ENCODE measurements at regions not wholly inside any gene's neighbourhood (a gene's known extent, or its start where the extent isn't known, plus 50 kb on each side); places are given as distances from the start of the nearest gene placed in this dataset.

DNA sequence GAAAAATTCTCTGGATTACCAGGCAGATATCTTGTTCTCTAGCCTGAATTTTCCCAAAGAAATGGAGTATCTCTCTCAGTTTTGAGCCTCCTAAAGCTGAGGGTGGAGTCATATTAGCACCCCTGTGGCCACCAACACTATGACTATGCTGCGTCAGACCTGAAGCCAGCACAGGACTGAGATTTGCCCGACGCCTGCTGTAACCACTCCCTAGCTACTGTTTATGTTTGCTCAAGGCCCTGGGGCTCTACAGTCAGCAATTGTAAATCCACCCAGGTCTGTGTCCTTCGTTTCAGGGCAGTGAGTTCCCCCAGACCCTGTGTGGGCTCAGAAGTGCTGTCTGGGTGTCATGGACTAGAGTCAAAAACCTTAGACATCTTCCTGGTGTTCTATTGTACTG, 61.4 kb downstream of the ZXDA start:
- no peak for DNase-seq
- Mint-ChIP-seq H3K4me3 (no peak overlapping the region), H3K36me3 (peaks cover 8% of the 10 kb centered on the region)

DNA sequence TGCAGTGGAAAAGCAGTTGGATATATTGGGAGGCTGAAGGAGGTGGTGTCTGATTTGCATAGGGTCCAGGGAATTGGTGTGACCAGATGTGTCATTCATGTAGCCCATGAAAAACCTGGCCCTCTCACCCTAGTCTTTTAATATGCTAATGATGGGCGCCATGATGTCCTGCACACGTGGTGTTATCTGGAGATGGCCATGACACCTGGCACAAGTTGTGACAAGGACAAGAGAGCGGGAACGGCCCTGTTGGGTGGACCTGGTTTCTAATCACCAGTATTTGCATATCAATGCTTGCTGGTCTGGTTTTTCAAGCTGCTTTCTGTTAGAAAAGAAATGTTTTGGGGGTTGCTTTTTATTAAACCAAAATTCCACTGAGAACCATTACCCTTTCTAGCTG, 87.4 kb downstream of the ZXDA start:
- no peak for DNase-seq
- peaks cover 1% of the 10 kb centered on the region for H3K4me1 Mint-ChIP-seq
- H3K27me3 Mint-ChIP-seq: no peaks in the 10 kb centered on the region
- no peak overlapping the region for H3K4me3 Mint-ChIP-seq
- no peaks in the 10 kb centered on the region for H3K36me3 Mint-ChIP-seq
- H3K27ac Mint-ChIP-seq: no peak overlapping the region
- H3K9me3 Mint-ChIP-seq: no peaks in the 10 kb centered on the region

More for the DNA sequence above, 61.4 kb downstream of the ZXDA start:
- Mint-ChIP-seq H3K27me3 (no peaks in the 10 kb centered on the region), H3K9me3 (peaks cover 29% of the 10 kb centered on the region), H3K27ac (no peak overlapping the region), H3K4me1 (no peaks in the 10 kb centered on the region)

DNA sequence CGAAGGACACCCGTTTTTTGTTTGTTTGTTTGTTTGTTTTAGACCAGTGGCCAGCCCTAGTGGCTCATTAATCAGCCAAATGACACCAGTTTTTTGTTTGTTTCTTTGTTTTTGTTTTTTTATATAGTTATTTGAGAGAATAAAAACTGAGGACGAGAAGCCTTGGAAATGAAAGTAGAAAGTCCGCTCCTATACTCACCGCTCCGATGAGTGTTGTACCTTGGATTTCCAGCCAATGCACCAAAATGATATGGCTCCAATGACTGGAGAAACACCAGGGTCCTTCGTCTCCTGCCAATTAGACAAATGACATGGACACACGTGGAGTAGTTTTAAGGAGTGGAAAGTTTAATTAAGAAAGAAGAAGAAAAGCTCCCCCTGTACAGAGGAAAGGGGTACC, 87.9 kb downstream of the ZXDA start:
- H3K27me3 Mint-ChIP-seq: no peaks in the 10 kb centered on the region
- no peaks in the 10 kb centered on the region for H3K36me3 Mint-ChIP-seq
- peaks cover 1% of the 10 kb centered on the region for H3K4me1 Mint-ChIP-seq
- H3K27ac Mint-ChIP-seq: no peak overlapping the region
- no peak overlapping the region for H3K4me3 Mint-ChIP-seq
- DNase-seq: no peak
- no peaks in the 10 kb centered on the region for H3K9me3 Mint-ChIP-seq

DNA sequence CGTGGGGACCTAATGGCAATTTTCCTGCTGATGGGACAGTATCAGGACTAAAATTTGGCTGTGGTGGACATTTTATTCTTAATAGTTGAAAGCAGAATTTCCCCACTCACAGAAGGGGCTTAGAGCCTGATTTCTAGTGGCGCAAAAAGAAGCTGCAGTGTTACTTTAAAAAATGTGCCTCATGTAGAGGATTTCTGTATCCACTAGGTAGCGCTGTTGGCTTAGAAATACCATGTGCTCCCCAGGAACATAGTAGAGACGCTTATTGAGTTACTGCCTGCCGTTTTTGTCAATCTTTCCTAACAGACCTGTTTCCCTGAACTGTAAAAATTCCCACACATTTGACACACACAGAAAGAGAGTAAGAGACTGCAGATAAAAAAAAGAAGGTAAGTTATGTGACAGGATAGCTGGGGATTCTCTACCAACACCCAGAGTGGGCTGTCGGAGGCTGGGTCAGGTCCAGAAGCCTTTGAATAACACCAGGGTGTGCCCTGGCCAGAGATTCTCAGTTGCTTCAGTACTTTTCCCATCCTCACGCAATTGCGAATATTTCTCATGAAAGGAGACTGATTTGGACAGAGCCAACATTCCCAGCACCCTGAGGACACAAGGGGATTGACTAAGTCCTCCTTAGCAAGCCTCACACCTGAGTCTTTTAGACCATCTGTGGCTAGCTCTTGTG, 88.4 kb downstream of the ZXDA start:
- Mint-ChIP-seq H3K36me3 (no peaks in the 10 kb centered on the region), H3K9me3 (no peaks in the 10 kb centered on the region), H3K4me3 (no peak overlapping the region), H3K4me1 (peaks cover 1% of the 10 kb centered on the region), H3K27me3 (no peaks in the 10 kb centered on the region), H3K27ac (no peak overlapping the region)
- peak; percentile 3 for DNase-seq

DNA sequence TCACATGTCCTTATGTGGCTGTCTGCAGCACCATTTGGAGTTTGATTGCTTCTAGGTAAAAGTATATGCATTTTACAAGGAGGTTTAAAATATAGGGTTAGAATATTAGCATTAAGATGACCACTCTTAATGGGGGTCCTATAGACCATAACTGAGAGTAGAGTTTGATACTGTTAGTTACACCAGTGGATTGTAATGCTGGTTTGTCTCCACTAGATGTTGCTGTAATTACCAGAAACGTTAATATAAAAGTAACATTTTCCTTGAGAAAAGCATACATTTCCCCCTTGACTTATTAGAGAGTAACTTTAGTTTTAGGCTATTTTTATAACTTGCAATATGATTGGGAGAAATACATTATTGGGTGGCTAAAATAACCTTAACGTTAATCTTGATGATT, 93.0 kb downstream of the ZXDA start:
- Mint-ChIP-seq H3K9me3 (peaks cover 7% of the 10 kb centered on the region), H3K36me3 (no peaks in the 10 kb centered on the region), H3K27ac (no peak overlapping the region), H3K4me3 (no peak overlapping the region), H3K4me1 (peaks cover 1% of the 10 kb centered on the region), H3K27me3 (peaks cover 3% of the 10 kb centered on the region)
- DNase-seq: no peak

DNA sequence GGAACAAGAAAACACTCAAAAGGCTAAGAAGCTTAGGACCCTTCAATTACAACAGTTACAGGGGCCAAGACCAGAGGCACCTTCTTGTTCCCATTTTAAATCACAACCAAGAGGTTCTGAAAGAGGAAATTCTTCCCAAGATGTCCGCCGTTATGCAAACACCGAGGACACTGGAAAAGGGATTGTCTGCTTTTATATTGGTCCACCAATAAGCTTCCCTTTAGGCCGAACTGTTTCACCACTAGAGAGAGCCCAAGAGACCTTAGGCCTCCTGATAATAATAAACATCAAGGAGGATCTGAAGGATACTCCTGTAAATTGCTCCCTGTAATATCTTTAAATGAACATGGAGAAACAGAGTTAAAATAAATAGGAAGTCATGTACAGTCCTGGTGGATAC, 92.6 kb upstream of the NLRP2B start:
- no peaks in the 10 kb centered on the region for H3K9me3 Mint-ChIP-seq
- no peaks in the 10 kb centered on the region for H3K27me3 Mint-ChIP-seq
- H3K36me3 Mint-ChIP-seq: no peaks in the 10 kb centered on the region

DNA sequence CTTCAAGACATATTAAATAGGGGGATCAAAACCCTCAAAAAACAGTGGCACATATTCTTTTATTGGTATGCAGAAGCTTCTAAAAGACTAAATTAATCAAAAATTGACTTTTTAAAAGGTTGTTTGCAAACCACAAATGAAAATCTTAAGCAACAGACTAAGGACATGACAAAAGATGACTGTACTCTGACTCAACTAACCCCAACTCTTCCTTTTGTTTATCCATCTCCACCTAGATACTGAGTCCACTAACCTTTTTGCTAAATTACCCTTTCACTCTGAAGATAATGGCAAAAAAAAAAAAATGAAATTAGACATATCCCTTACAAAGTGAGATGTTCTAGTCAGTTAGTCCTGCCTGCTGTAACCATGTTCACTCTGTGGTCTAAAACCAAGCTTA, 91.6 kb upstream of the NLRP2B start:
- Mint-ChIP-seq H3K4me3 (no peak overlapping the region), H3K36me3 (no peaks in the 10 kb centered on the region), H3K27ac (no peak overlapping the region), H3K4me1 (no peaks in the 10 kb centered on the region), H3K9me3 (no peaks in the 10 kb centered on the region), H3K27me3 (no peaks in the 10 kb centered on the region)
- no peak for DNase-seq

More for the DNA sequence above, 92.6 kb upstream of the NLRP2B start:
- H3K4me1 Mint-ChIP-seq: no peaks in the 10 kb centered on the region
- no peak overlapping the region for H3K4me3 Mint-ChIP-seq
- no peak overlapping the region for H3K27ac Mint-ChIP-seq
- DNase-seq: no peak

DNA sequence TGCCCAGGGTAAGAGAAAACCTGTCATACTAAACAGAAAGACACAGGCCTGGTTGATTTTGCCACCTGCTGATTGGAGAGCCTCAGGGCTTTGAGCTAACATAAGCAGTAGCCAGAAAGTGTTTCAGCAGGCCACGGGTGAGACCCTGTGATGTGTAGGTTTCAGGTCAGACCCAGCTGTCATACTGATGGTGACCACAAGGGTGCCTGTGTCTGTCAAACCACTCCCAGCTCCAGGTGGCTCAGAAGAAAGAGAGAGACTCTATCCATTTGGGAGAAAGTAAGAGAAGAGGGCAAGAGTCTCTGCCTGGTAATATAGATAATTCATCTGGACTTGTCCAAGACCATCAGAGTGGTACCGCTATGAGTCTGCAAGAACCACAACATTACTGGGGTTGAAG, 72.8 kb upstream of the NLRP2B start:
- Mint-ChIP-seq H3K9me3 (peaks cover 10% of the 10 kb centered on the region), H3K36me3 (no peaks in the 10 kb centered on the region), H3K4me1 (no peaks in the 10 kb centered on the region), H3K27me3 (peaks cover 2% of the 10 kb centered on the region), H3K4me3 (no peak overlapping the region), H3K27ac (no peak overlapping the region)
- no peak for DNase-seq

DNA sequence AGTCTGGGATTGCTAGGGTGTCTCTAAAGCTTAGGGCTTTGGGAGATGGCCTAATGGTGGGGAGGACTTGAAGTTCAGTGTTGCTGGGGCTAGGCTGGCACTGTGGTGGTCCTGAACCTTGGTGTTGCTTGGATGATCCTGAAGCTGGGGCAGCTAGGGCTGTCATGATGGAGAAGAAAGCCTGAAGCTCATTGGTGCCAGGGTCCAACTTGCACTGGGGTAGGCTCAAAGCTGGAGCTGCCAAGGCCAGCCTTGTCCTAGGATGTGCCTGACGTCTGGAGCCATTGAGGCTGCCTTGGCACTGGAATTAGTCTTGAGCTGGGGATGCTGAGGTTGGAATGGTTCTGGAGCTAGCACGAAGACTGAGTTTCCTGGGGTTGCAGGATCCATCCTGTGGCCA, 61.0 kb upstream of the NLRP2B start:
- no peaks in the 10 kb centered on the region for H3K27me3 Mint-ChIP-seq
- no peaks in the 10 kb centered on the region for H3K36me3 Mint-ChIP-seq
- H3K27ac Mint-ChIP-seq: no peak overlapping the region
- no peak overlapping the region for H3K4me3 Mint-ChIP-seq
- no peaks in the 10 kb centered on the region for H3K4me1 Mint-ChIP-seq
- H3K9me3 Mint-ChIP-seq: no peaks in the 10 kb centered on the region
- DNase-seq: no peak

DNA sequence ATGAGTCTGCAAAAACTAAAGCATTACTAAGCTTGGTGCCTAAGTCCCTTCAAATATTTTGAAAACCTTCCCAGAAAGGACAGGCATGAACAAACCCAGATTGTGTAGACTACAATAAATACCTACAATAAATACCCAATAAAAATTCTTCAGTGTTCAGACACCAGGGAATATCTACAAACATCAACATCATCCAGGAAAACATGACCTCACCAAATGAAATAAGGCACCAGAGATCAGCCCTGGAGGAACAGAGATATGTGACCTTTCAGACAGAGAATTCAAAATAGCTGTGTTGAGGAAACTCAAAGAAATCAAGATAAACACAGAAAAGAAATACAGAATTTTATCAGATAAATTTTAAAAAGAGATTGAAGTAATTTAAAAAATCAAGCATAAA, 57.8 kb upstream of the NLRP2B start:
- no peaks in the 10 kb centered on the region for H3K27me3 Mint-ChIP-seq
- H3K27ac Mint-ChIP-seq: no peak overlapping the region
- DNase-seq: no peak
- no peaks in the 10 kb centered on the region for H3K36me3 Mint-ChIP-seq
- no peaks in the 10 kb centered on the region for H3K9me3 Mint-ChIP-seq
- H3K4me1 Mint-ChIP-seq: no peaks in the 10 kb centered on the region
- no peak overlapping the region for H3K4me3 Mint-ChIP-seq

Measured in activated naive CD8-positive, alpha-beta T cell treated with anti-CD3 and anti-CD28 coated beads for 36 hours (primary cell).